Thyroid gland (tissue), 4 donors: ENCODE measurements at regions not wholly inside any gene's neighbourhood (a gene's known extent, or its start where the extent isn't known, plus 50 kb on each side); places are given as distances from the start of the nearest gene placed in this dataset.

Experiments used
- POLR2A ChIP-seq, 2 donors: fragments of 450-650 bp; IDR thresholded peaks; one replicate each; pipeline ENCODE4 v1.6.1; 2017; ENCODE audit warnings: antibody characterized with exemption in 2 of 2, mild to moderate bottlenecking in 2 of 2, moderate library complexity in 1 of 2
- TF ChIP-seq, protein P1 (sequence below), 6 experiments: fragments of 200-600 bp in 3 of 6; fragments of 450-650 bp in 3 of 6; sonication (generic) in 3 of 6; IDR thresholded peaks; one replicate each; pipeline ENCODE4 v1.5.1; 2016 to 2019; ENCODE audit warnings: antibody characterized with exemption in 6 of 6, mild to moderate bottlenecking in 2 of 6, inconsistent platforms in 1 of 6, moderate library complexity in 1 of 6

DNA sequence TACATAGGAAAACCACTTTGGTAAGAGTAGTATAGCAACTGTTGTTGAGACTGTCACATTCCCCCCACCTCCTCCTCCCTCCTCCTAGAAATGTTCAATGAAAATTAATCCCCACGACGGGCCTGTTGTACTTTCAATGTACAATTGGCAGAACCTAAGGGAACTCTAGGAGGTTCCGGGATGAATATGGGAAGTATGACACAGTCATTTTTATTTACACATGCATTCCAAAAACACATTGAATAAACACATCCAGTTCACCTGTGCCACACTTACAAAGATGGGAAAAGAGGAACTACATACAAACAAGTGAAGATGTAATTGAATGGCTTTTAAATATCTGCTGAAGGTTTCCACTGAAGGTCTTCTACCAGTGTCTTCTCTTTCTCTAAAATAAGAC, 144.4 kb upstream of the NBPF11 start:
- no peak for TF ChIP-seq POLR2A (IDR thresholded peaks at IDR 0.05)
- TF ChIP-seq, protein P1, sequence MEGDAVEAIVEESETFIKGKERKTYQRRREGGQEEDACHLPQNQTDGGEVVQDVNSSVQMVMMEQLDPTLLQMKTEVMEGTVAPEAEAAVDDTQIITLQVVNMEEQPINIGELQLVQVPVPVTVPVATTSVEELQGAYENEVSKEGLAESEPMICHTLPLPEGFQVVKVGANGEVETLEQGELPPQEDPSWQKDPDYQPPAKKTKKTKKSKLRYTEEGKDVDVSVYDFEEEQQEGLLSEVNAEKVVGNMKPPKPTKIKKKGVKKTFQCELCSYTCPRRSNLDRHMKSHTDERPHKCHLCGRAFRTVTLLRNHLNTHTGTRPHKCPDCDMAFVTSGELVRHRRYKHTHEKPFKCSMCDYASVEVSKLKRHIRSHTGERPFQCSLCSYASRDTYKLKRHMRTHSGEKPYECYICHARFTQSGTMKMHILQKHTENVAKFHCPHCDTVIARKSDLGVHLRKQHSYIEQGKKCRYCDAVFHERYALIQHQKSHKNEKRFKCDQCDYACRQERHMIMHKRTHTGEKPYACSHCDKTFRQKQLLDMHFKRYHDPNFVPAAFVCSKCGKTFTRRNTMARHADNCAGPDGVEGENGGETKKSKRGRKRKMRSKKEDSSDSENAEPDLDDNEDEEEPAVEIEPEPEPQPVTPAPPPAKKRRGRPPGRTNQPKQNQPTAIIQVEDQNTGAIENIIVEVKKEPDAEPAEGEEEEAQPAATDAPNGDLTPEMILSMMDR (IDR thresholded peaks at IDR 0.05): no peak
